CD4-positive, alpha-beta T cell treated with Interleukin-1 beta for 1 hour (primary cell): ENCODE measurements at regions not wholly inside any gene's neighbourhood (a gene's known extent, or its start where the extent isn't known, plus 50 kb on each side); places are given as distances from the start of the nearest gene placed in this dataset.
"Not testable (repeated sequence)": the region's sequence is repeated elsewhere in the genome, so short reads cannot be mapped to it uniquely, and the experiment has no call there.

ENCODE experiments used
- DNase-seq, 2 donors: peaks; one replicate each; pipeline ENCODE4 v3.0.0-alpha.2; 2020 to 2022

GRCh38 chr12:66733321-66733720 lies 54.4 kb upstream of the GRIP1 start:
- no peak for DNase-seq

GRCh38 chr12:66733839-66734238 lies 55.0 kb upstream of the GRIP1 start:
- no peak for DNase-seq

- no peak for DNase-seq
Observed at GRCh38 chr12:66735275-66735674, 56.4 kb upstream of the GRIP1 start.

- DNase-seq: no peak
Observed at GRCh38 chr12:66736931-66737330, 58.1 kb upstream of the GRIP1 start.

- DNase-seq: no peak
Observed at GRCh38 chr12:66739266-66739665, 60.4 kb upstream of the GRIP1 start.

- DNase-seq: no peak
Observed at GRCh38 chr12:66739940-66740651, 61.2 kb upstream of the GRIP1 start.

- DNase-seq: no peak
Observed at GRCh38 chr12:66740732-66741131, 61.9 kb upstream of the GRIP1 start.

GRCh38 chr12:66741919-66742318 lies 63.0 kb upstream of the GRIP1 start:
- DNase-seq: no peak

GRCh38 chr12:66742508-66743367 lies 63.9 kb upstream of the GRIP1 start:
- no peak for DNase-seq

- DNase-seq: no peak
Observed at GRCh38 chr12:66744461-66744860, 65.6 kb upstream of the GRIP1 start.

GRCh38 chr12:66744956-66745383 lies 66.1 kb upstream of the GRIP1 start:
- DNase-seq: no peak

- DNase-seq: no peak
Observed at GRCh38 chr12:66746489-66747201, 67.8 kb upstream of the GRIP1 start.

GRCh38 chr12:66751432-66752113 lies 72.7 kb upstream of the GRIP1 start:
- DNase-seq: no peak

- DNase-seq: no peak
Observed at GRCh38 chr12:66753810-66754209, 74.9 kb upstream of the GRIP1 start.

GRCh38 chr12:66755727-66756395 lies 77.0 kb upstream of the GRIP1 start:
- no peak for DNase-seq

GRCh38 chr12:66756631-66757030 lies 77.8 kb upstream of the GRIP1 start:
- no peak for DNase-seq

GRCh38 chr12:66760122-66760521 lies 81.2 kb upstream of the GRIP1 start:
- DNase-seq: not testable (repeated sequence)

GRCh38 chr12:66763467-66763866 lies 84.6 kb upstream of the GRIP1 start:
- DNase-seq: no peak

- no peak for DNase-seq
Observed at GRCh38 chr12:66765204-66765603, 86.3 kb upstream of the GRIP1 start.

GRCh38 chr12:66767536-66767935 lies 88.7 kb upstream of the GRIP1 start:
- DNase-seq: no peak

GRCh38 chr12:66768293-66768692 lies 89.4 kb upstream of the GRIP1 start:
- DNase-seq: no peak

- DNase-seq: no peak
Observed at GRCh38 chr12:66774929-66775328, 96.1 kb upstream of the GRIP1 start.
